ENCODE measurements at regions not wholly inside any gene's neighbourhood (a gene's known extent, or its start where the extent isn't known, plus 50 kb on each side); places are given as distances from the start of the nearest gene placed in this dataset.

DNA sequence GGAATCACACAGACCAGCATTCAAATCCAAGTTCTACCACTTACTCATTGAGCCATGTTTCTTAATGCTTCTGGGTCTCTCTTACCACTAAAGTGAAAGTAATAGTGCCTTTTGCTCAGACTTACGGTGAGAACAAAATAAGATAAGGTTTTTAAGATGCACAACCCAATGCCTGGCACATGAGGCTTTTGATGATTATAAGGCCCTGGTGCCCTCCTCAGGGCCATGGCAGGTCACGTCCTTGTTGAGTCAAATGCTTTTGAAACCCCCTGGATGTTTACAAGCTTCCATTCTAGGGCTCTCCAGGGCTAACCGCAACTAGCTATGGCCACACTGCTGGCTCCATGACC is 76.0 kb downstream of the TENT5C start:
- H3K9me3 ChIP-seq, result no peaks in the 10 kb centered on the region
- H3K4me1 ChIP-seq, result peaks cover 0 to 43% of the 10 kb centered on the region in 2 donors
- no peaks in the 10 kb centered on the region for H3K27me3 ChIP-seq
- no peaks in the 10 kb centered on the region for H3K36me3 ChIP-seq
- intact Hi-C loops (cut with DNase I), result loop anchor here (2.0 to 5.0 kb wide), 2 partner anchors 70 to 77 kb away; no protein-coding TSS in a partner anchor
- DNase-seq (ENCODE audit: low spot score in 2 of 2), result no peak
- H3K27ac ChIP-seq, result peak overlapping the region; percentile 75 to 89
- H3K4me3 ChIP-seq, result peak overlapping the region; percentile 30 to 60
- TF ChIP-seq, protein P1, sequence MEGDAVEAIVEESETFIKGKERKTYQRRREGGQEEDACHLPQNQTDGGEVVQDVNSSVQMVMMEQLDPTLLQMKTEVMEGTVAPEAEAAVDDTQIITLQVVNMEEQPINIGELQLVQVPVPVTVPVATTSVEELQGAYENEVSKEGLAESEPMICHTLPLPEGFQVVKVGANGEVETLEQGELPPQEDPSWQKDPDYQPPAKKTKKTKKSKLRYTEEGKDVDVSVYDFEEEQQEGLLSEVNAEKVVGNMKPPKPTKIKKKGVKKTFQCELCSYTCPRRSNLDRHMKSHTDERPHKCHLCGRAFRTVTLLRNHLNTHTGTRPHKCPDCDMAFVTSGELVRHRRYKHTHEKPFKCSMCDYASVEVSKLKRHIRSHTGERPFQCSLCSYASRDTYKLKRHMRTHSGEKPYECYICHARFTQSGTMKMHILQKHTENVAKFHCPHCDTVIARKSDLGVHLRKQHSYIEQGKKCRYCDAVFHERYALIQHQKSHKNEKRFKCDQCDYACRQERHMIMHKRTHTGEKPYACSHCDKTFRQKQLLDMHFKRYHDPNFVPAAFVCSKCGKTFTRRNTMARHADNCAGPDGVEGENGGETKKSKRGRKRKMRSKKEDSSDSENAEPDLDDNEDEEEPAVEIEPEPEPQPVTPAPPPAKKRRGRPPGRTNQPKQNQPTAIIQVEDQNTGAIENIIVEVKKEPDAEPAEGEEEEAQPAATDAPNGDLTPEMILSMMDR (IDR thresholded peaks at IDR 0.05), result no peak

DNA sequence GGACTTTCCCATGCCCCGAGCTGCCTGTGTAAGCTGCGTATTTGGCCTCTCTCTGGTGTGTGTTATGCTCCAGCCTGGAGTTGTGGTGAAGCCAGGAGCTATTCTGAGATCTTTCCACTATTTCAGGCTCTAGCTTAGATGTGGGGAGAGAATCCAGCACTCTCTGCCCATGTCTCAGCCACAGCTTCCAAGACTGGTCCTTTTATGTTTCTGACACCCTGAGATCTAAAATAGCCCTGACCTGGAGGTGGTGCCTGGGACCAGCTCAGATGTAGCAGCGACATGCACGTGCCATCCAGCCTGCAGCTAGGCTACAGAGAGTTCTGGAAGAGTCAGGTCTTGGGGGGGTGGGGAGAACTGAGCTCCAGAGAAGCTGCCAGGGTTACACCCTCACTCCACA is 76.5 kb downstream of the TENT5C start:
- no peaks in the 10 kb centered on the region for H3K27me3 ChIP-seq
- TF ChIP-seq, protein P1 (IDR thresholded peaks at IDR 0.05), result no peak
- peak; percentile 51 to 79 for DNase-seq (ENCODE audit: low spot score in 2 of 2)
- no peaks in the 10 kb centered on the region for H3K36me3 ChIP-seq
- peak overlapping the region; percentile 30 to 60 for H3K4me3 ChIP-seq
- H3K27ac ChIP-seq, result peak overlapping the region; percentile 75 to 89
- peaks cover 0 to 43% of the 10 kb centered on the region in 2 donors for H3K4me1 ChIP-seq
- intact Hi-C loops (cut with DNase I), result loop anchor here (5.0 kb wide), 1 partner anchor 70 kb away; no protein-coding TSS in a partner anchor
- H3K9me3 ChIP-seq, result no peaks in the 10 kb centered on the region

DNA sequence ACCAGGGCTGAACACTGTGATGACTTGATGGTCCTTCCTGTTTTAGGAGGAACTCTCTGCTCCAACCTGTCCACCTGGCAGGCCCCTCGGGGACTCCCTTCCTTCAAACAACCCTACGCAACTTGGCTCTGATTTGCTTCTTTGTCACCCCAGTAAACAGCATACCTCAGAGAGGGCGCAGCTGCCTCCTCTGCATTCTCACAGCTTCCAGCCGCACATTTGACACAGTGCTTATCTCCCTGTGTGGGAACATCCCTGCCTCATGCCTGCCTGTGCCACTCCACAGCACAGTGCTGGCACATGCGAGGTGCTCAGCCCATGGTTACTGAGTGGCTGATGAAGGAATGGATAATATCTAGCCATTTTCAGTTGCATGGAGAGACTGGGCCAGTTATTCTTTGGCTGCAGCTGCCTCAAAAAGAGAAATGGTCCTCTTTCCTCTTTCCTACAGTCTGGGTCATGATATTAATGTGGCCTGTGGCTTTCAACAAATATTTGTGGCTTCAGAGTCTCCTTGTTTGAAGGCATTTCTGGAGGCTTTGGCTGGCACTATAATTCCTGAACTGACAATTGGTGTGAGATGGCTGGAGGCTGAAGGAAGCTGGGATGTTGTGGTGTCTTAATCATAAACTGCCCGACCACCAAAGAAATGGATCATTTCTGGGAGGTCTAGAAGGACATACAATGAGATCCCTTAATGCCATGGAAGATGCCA is 77.9 kb downstream of the TENT5C start:
- TF ChIP-seq, protein P1 (IDR thresholded peaks at IDR 0.05), result no peak
- Histone ChIP-seq H3K27ac (peak overlapping the region in 1 of 2 donors; percentile 5), H3K27me3 (no peaks in the 10 kb centered on the region), H3K4me1 (peaks cover 0 to 35% of the 10 kb centered on the region in 2 donors), H3K4me3 (no peak overlapping the region), H3K9me3 (no peaks in the 10 kb centered on the region), H3K36me3 (no peaks in the 10 kb centered on the region)
- no peak for DNase-seq (ENCODE audit: low spot score in 2 of 2)
- intact Hi-C loops (cut with DNase I), result loop anchor here (5.0 kb wide), 1 partner anchor 69 kb away; no protein-coding TSS in a partner anchor

DNA sequence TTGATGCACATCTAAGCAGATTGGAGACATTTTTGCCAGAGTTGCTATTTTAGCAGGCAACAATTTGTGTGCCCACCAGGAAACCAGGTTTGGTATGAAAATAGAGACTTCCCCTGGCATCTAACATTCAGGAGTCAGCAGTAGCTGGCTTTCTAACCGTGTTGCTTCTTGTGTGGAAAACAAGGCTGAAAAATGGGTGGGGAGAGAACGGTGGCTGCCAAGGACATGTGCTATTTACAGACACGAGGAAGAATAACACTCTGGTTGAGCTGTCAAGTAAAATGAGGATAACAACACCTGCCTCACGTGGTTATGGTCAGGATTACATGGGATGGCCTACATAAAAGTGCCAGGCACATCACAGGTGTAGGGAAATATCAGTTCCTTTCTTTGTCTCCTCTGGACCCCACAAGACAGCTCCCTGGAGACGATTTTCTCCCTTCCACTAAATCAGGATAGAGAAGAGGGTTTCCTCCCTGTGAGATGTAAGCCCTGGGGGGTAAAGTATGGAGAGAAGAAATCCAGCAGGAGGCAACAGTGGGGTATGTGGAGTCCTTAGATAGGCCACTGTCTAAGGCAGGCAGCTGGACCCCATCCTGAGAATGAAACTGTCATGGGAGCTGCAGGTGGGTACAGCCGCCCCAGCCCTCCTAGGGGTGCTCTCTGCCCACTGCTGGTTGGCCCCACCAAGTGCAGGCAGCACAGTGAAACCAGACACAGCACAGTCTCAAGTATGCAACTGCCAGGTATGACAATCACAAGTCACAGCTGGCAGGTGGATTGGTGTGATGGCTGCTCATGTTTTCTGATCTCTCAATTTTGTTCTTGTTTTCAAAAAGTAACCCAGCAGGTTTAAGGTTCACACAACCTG is 80.3 kb downstream of the TENT5C start:
- Histone ChIP-seq H3K36me3 (no peaks in the 10 kb centered on the region), H3K4me1 (peaks cover 0 to 24% of the 10 kb centered on the region in 2 donors), H3K27me3 (no peaks in the 10 kb centered on the region), H3K9me3 (no peaks in the 10 kb centered on the region), H3K27ac (peak overlapping the region in 1 of 2 donors; percentile 28), H3K4me3 (no peak overlapping the region)
- intact Hi-C loops (cut with DNase I), result no loop called here
- DNase-seq (ENCODE audit: low spot score in 2 of 2), result peak in 1 of 2 donors; percentile 52
- TF ChIP-seq, protein P1 (IDR thresholded peaks at IDR 0.05), result no peak

DNA sequence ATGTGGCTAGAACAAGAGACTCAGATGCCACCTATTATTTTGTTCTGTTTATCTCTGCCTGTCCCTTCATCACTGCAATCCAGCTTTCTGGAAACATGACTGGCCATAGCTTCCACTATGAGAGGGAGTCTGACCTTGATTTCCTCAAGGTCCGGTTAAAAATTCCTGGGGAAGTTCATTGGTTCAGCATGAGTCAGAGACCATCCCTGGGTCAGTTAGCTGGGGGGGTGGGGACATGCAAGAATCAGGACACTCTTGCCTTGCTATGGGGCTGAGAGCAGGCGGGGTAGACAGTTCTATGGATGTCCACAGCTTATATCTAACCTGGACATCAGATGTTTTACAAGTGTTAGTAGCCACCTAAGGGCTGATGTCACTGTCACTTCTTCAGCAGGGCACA is 81.1 kb downstream of the TENT5C start:
- Histone ChIP-seq H3K9me3 (no peaks in the 10 kb centered on the region), H3K27me3 (no peaks in the 10 kb centered on the region), H3K36me3 (no peaks in the 10 kb centered on the region), H3K4me1 (peaks cover 0 to 18% of the 10 kb centered on the region in 2 donors), H3K4me3 (no peak overlapping the region), H3K27ac (no peak overlapping the region)
- TF ChIP-seq, protein P1 (IDR thresholded peaks at IDR 0.05), result no peak
- intact Hi-C loops (cut with DNase I), result no loop called here
- peak in 1 of 2 donors; percentile 22 for DNase-seq (ENCODE audit: low spot score in 2 of 2)
